GM23338 (cell line): ENCODE measurements at regions not wholly inside any gene's neighbourhood (a gene's known extent, or its start where the extent isn't known, plus 50 kb on each side); places are given as distances from the start of the nearest gene placed in this dataset.

Experiments
- CREB1 ChIP-seq: fragments of 250-450 bp; sonication (Bioruptor Pico); IDR thresholded peaks from 2 replicates; pipeline ENCODE4 v1.5.0; 2020; ENCODE audit warnings: low read depth, mild to moderate bottlenecking, moderate library complexity
- EZH2 ChIP-seq: fragments of 200-600 bp; sonication (generic); IDR thresholded peaks from one replicate; pipeline ENCODE4 v1.8.0; 2017; ENCODE audit warnings: antibody characterized with exemption, mild to moderate bottlenecking, low read depth; ENCODE audit not compliant: unreplicated experiment
- JUNB ChIP-seq: IDR thresholded peaks from one replicate; pipeline ENCODE4 v1.6.1; 2016; ENCODE audit warnings: antibody characterized with exemption; ENCODE audit not compliant: unreplicated experiment
- NANOG ChIP-seq: IDR thresholded peaks from 2 replicates; pipeline ENCODE4 v1.6.1; 2016; ENCODE audit warnings: antibody characterized with exemption, borderline replicate concordance
- POLR2AphosphoS5 ChIP-seq: IDR thresholded peaks from 2 replicates; pipeline ENCODE4 v1.6.1; 2016; ENCODE audit warnings: antibody characterized with exemption, low read depth
- REST ChIP-seq: IDR thresholded peaks from one replicate; pipeline ENCODE4 v1.6.1; 2018; ENCODE audit warnings: antibody characterized with exemption; ENCODE audit not compliant: unreplicated experiment
- TF ChIP-seq, protein P1 (sequence below), 2 experiments: fragments of 200-600 bp in 1 of 2; sonication (generic) in 1 of 2; conservative IDR thresholded peaks; 2 replicates each; pipeline versions ENCODE4 v1.5.1 to v1.6.1; 2016 to 2017; ENCODE audit warnings: antibody characterized with exemption in 2 of 2, low read depth in 2 of 2, mild to moderate bottlenecking in 2 of 2, moderate library complexity in 1 of 2

DNA sequence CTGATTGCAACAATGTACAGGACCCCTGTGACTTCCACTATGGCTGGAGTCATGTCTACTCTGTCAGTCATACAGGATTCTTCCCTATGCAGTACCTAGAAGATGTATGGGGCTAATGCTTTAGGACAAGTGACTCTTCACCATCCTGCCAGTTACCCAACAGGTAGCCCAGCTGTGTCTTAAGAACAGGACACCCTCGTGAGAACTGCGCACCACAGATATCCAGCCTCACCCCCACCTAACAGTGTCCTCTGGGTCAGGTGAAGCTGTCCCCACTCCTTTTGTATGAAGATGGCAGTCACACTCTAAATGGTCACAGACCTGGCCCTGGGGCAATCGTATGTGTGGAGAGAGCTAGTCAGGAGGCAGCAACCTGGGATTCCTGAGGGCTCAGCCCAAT, 191.6 kb downstream of the C6orf118 start:
- TF ChIP-seq, protein P1, sequence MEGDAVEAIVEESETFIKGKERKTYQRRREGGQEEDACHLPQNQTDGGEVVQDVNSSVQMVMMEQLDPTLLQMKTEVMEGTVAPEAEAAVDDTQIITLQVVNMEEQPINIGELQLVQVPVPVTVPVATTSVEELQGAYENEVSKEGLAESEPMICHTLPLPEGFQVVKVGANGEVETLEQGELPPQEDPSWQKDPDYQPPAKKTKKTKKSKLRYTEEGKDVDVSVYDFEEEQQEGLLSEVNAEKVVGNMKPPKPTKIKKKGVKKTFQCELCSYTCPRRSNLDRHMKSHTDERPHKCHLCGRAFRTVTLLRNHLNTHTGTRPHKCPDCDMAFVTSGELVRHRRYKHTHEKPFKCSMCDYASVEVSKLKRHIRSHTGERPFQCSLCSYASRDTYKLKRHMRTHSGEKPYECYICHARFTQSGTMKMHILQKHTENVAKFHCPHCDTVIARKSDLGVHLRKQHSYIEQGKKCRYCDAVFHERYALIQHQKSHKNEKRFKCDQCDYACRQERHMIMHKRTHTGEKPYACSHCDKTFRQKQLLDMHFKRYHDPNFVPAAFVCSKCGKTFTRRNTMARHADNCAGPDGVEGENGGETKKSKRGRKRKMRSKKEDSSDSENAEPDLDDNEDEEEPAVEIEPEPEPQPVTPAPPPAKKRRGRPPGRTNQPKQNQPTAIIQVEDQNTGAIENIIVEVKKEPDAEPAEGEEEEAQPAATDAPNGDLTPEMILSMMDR (conservative IDR thresholded peaks at IDR 0.05; ENCODE audit: low read depth in 2 of 2), result no peak
- no peak for TF ChIP-seq CREB1 (CRISPR knock-in tag)
- TF ChIP-seq NANOG, result no peak
- TF ChIP-seq EZH2, result no peak
- no peak for TF ChIP-seq JUNB
- TF ChIP-seq REST, result no peak
- no peak for TF ChIP-seq POLR2AphosphoS5
